GM19463 (cell line): ENCODE measurements at regions not wholly inside any gene's neighbourhood (a gene's known extent, or its start where the extent isn't known, plus 50 kb on each side); places are given as distances from the start of the nearest gene placed in this dataset.
"Not testable (repeated sequence)": the region's sequence is repeated elsewhere in the genome, so short reads cannot be mapped to it uniquely, and the experiment has no call there.

Experiments used
- ATAC-seq: cut with Tn5 transposase; IDR thresholded peaks from one replicate; pipeline ENCODE4 v1.9.1; 2021; ENCODE audit warnings: mild to moderate bottlenecking, moderate library complexity; ENCODE audit not compliant: unreplicated experiment

DNA sequence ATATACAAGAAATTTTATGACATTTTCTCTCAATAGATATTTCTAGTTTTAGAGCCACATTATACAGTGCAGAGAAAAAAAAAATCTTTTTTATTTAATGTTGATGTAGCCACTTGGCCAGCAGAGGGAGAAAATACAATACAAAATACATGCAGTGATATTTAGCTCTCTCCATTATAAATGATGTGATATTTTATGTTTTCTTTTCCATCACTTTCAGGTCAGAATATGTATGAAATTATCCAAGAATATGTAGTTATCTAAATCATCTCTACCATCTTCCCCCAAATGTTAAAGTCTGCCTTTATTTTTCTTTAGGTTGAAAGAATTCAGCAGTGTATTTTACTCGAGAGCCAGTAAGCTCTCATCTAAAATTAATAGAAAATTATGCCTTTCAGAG lies 533.6 kb upstream of the FSHR start:
- no peak for ATAC-seq

GRCh38 chr2:49686897-49687442 lies 532.7 kb upstream of the FSHR start:
- no peak for ATAC-seq

GRCh38 chr2:49686291-49686690 lies 532.0 kb upstream of the FSHR start:
- ATAC-seq = no peak

DNA sequence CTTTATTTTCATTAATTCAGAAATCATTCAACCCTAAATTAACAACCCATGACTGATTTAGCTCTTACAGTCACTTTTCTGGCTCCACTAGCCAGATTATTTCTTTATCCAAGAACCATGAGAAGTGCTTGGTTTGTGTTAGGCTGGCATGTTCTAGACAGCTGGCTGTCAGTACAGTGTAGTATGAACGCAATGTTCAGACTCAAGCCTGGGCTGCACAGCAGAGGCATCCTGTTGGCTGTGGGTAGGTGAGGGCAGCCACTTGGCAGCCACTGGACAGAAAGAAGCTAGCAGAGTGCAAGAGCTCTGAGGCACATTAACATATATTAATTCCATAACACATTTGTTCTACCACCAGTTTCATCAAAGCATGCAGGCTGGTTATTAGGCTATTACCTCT lies 522.9 kb upstream of the FSHR start:
- no peak for ATAC-seq

- ATAC-seq = no peak
Measured at GRCh38 chr2:49664827-49665226, 510.5 kb upstream of the FSHR start.

DNA sequence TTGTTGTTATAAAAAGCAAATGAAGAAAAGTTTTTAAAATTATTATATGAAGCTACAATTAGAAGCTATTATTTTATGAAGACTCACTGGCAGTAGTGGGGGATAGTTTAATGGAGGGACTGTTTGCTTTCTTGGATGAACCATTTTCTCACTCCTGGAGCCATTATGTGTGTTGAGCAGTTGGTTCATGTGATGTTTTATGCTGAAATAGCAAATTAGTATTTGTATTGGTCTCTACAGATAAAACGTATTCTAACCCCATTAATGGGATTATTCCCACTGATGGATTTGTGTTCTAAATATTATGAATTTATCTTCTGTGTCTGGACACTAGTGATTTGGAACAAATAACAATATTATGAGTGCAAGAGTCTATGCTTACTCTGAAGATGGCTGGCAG lies 507.5 kb upstream of the FSHR start:
- ATAC-seq = no peak

GRCh38 chr2:49656853-49657252 lies 502.5 kb upstream of the FSHR start:
- ATAC-seq = no peak

- ATAC-seq = no peak
Measured at GRCh38 chr2:49643149-49643548, 488.8 kb upstream of the FSHR start.

GRCh38 chr2:49640630-49641029 lies 486.3 kb upstream of the FSHR start:
- no peak for ATAC-seq

DNA sequence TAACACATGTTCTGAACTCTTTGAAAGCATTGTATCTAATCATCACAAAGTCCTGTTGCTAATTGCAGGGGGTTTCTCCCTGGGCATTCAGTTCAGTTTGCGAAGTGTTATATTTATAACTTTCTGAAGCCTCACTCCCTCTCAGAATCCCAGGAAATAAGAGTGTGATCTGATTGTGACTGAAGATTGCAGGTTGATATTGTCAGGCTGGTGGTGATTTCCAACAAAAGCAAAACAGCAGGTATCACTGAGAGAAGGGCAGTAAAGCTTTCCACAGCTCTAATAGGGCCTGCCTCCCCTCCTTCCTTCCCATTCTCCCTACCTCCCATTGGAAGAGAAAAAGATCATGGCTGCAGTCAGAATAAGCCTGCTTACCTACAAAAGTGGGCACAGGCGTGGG lies 466.7 kb upstream of the FSHR start:
- no peak for ATAC-seq

GRCh38 chr2:49619804-49620203 lies 465.5 kb upstream of the FSHR start:
- ATAC-seq = no peak

- ATAC-seq = no peak
Measured at GRCh38 chr2:49618491-49618890, 464.2 kb upstream of the FSHR start.

DNA sequence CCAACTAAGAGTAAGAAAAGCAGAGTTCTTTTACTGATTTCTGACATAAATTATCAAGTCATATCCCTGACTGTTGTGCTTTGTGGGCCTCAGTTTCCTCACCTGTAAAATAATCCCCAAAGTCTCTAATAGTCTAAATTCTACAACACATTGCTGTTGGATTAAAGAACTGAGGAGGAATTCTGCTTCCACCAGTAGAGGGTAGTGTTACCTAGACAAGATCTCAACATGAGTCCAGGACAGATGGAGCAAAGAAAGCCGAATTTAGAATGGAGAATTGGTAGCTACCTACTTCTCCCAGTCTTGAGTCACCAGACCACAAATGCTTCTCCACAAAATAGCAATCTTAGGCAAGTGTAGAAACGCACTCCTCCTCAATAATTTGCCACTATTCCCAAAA lies 462.5 kb upstream of the FSHR start:
- peak; percentile 60 for ATAC-seq

DNA sequence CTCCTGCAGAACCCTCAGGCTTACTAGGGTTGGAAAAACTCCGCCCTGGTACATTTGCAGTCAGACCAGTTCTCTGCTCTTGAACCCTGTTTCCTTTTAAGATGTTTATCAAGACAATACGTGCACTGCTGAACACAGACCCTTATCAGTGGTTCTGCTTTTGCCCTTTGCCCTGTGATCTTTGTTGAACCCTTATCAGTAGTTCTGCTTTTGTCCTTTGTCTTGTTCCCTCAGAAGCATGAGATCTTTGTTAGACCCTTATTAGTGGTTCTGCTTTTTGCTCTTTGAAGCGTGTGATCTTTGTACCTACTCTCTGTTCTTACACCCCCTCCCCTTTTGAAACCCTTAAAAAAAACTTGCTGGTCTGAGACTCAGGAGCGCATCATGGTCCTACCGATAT lies 457.5 kb upstream of the FSHR start:
- not testable (repeated sequence) for ATAC-seq

GRCh38 chr2:49600524-49600923 lies 446.2 kb upstream of the FSHR start:
- ATAC-seq = no peak

GRCh38 chr2:49598231-49598630 lies 443.9 kb upstream of the FSHR start:
- no peak for ATAC-seq

DNA sequence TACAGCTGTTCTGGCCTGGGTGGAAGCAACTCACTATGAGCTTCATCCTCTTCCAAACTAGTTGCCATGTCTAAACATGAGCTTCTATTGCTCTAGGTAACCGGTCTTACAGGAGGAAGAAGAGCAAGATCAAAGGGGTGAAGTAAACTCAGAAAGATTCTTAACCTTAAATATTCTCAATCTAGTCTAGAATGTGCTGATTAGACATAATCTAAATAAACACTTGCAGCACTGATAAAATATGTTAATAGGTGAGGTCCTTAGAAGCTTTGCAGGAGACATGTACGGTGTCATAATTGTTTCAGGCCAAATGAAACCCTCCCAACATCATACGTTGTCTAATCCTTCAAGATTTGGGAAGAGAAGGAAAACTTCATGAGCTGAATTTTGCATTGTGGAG lies 431.6 kb upstream of the FSHR start:
- ATAC-seq = no peak

GRCh38 chr2:49582946-49583345 lies 428.6 kb upstream of the FSHR start:
- no peak for ATAC-seq

DNA sequence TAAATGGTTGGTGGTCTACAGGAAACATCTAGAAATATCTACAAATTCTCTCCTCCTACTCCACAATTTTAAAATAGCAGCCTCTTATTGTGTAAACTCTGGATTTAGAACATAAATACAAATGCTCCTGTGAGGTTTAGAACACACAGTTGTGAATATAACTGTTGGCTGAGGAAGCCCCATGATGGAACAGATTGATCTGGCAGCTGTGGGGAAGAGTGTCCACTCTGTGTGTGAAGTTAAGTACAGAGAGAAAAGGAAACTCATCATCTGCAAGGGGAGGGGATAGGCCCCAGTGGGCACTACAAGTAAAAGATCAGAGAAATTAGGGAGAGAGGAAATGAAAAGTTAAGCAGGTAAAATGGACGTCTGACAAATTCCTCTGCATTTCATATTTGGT lies 422.7 kb upstream of the FSHR start:
- no peak for ATAC-seq

GRCh38 chr2:49569176-49569575 lies 414.9 kb upstream of the FSHR start:
- no peak for ATAC-seq

- ATAC-seq = no peak
Measured at GRCh38 chr2:49567811-49568600, 413.7 kb upstream of the FSHR start.

- no peak for ATAC-seq
Measured at GRCh38 chr2:49567021-49567420, 412.7 kb upstream of the FSHR start.

DNA sequence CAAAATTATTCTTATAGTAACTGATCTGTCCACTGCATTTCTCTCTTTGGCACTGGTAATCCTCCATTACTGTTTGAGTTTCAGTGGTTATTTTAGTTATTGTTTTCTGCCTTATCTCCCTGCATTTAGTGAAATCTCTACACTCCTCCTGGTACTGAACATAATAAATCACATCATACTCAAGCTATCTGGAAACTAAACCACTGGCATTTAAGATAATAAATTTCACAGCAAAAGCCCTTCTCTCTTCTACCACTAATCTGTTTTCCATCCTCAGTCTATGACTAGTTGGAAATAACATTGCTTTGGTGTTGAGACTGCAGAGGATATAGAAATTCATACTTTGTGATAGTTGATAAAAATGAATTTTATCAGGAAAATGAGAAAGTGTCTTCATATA lies 399.3 kb upstream of the FSHR start:
- no peak for ATAC-seq
